H1 (cell line): ENCODE measurements at regions not wholly inside any gene's neighbourhood (a gene's known extent, or its start where the extent isn't known, plus 50 kb on each side); places are given as distances from the start of the nearest gene placed in this dataset.
A peak's percentile ranks its signal among the peaks of the same experiment; 100 is the strongest.

Experiments
- CTCF ChIA-PET: fragments of 300-600 bp; sonication (Branson Sonifier 250); formaldehyde crosslinking; loops from one replicate; lab custom pipeline; 2021; ENCODE audit not compliant: partially characterized antibody; lab: Charles Lee
- POLR2A ChIA-PET: fragments of 300-600 bp; sonication (Branson Sonifier 250); formaldehyde crosslinking; loops from one replicate; lab custom pipeline; 2021; ENCODE audit warnings: inconsistent platforms; ENCODE audit not compliant: partially characterized antibody; lab: Charles Lee
- DNase-seq, 2 experiments: peaks; one replicate each; pipeline versions ENCODE4 v3.0.0 to v3.0.0-alpha.2; 2010 to 2022; ENCODE audit warnings: low spot score in 2 of 2, low read depth in 1 of 2, mixed read lengths in 1 of 2
- FAIRE-seq: peaks from 2 replicates; lab custom pipeline; 2011; peaks lifted over from hg19 to GRCh38; lab: Jason Lieb, UNC
- H2AFZ ChIP-seq: 2 replicates; pipeline ENCODE4 v1.8.1; 2012; ENCODE audit warnings: low read length, inconsistent platforms
- H2AK5ac ChIP-seq: 2 replicates; pipeline ENCODE4 v1.6.1; 2013; ENCODE audit warnings: low read depth, low read length
- H2BK120ac ChIP-seq: replicated peaks from 2 replicates; pipeline ENCODE3; 2013; ENCODE audit warnings: low read depth, low read length, inconsistent platforms
- H2BK12ac ChIP-seq: 2 replicates; pipeline ENCODE4 v1.6.1; 2013; ENCODE audit warnings: low read depth, low read length
- H2BK15ac ChIP-seq: 2 replicates; pipeline ENCODE4 v1.6.1; 2013; ENCODE audit warnings: low read length
- H2BK20ac ChIP-seq: 2 replicates; pipeline ENCODE4 v1.6.1; 2013; ENCODE audit warnings: low read length
- H2BK5ac ChIP-seq: 2 replicates; pipeline ENCODE4 v1.6.1; 2013; ENCODE audit warnings: low read depth, low read length
- H3K14ac ChIP-seq: 2 replicates; pipeline ENCODE4 v1.6.1; 2013; ENCODE audit warnings: inconsistent platforms; ENCODE audit not compliant: insufficient read length
- H3K18ac ChIP-seq: 2 replicates; pipeline ENCODE4 v1.6.1; 2013; ENCODE audit warnings: low read length; ENCODE audit errors: extremely low read depth
- H3K23ac ChIP-seq: 2 replicates; pipeline ENCODE4 v1.6.1; 2013; ENCODE audit warnings: inconsistent platforms; ENCODE audit not compliant: insufficient read length
- H3K23me2 ChIP-seq: 2 replicates; pipeline ENCODE4 v1.6.1; 2013; ENCODE audit warnings: low read depth, low read length
- H3K27ac ChIP-seq: 2 replicates; pipeline ENCODE4 v1.6.1; 2011; ENCODE audit warnings: low read depth, low read length, inconsistent platforms
- H3K27me3 ChIP-seq, 4 experiments: replicated peaks in 1 of 4; 1 replicate in 1 of 4; 2 replicates in 3 of 4; pipeline versions ENCODE4 v1.6.1 to v1.8.1; 2011 to 2013; ENCODE audit warnings: low read length in 3 of 4, mild to moderate bottlenecking in 3 of 4, inconsistent platforms in 2 of 4, mixed read lengths in 2 of 4, moderate library complexity in 1 of 4; ENCODE audit not compliant: control insufficient read depth in 3 of 4, insufficient read depth in 3 of 4; ENCODE audit errors: extremely low read depth in 1 of 4
- H3K36me3 ChIP-seq, 4 experiments: 2 replicates each; pipeline versions ENCODE4 v1.6.1 to v1.8.1; 2011 to 2013; ENCODE audit warnings: mild to moderate bottlenecking in 4 of 4, low read length in 3 of 4, moderate library complexity in 2 of 4, control low read depth in 1 of 4, inconsistent platforms in 1 of 4; ENCODE audit not compliant: insufficient read depth in 4 of 4, control insufficient read depth in 2 of 4
- H3K4ac ChIP-seq: replicated peaks from 2 replicates; pipeline ENCODE3; 2013; ENCODE audit warnings: low read length, low read depth, mixed read lengths, inconsistent platforms; ENCODE audit not compliant: insufficient read length
- H3K4me1 ChIP-seq, 4 experiments: replicated peaks in 1 of 4; 1 replicate in 1 of 4; 2 replicates in 3 of 4; pipeline versions ENCODE4 v1.6.1 to v1.8.1; 2011 to 2013; ENCODE audit warnings: low read length in 3 of 4, inconsistent platforms in 2 of 4, mixed read lengths in 1 of 4; ENCODE audit not compliant: insufficient read depth in 4 of 4, control insufficient read depth in 3 of 4
- H3K4me2 ChIP-seq, 2 experiments: 2 replicates each; pipeline versions ENCODE4 v1.6.1 to v1.8.1; 2011 to 2013; ENCODE audit warnings: low read depth in 2 of 2, low read length in 2 of 2, control low read depth in 1 of 2, inconsistent platforms in 1 of 2, mild to moderate bottlenecking in 1 of 2; ENCODE audit not compliant: insufficient read depth in 1 of 2
- H3K4me3 ChIP-seq, 4 experiments: fragments of 200-600, 300-600 bp in 1 of 4; sonication (generic), shearing (Covaris generic), sonication (Bioruptor Twin) in 1 of 4; 2 replicates each; pipeline versions ENCODE4 v1.5.1 to v1.8.1; 2011 to 2016; ENCODE audit warnings: low read length in 4 of 4, low read depth in 3 of 4, control low read depth in 2 of 4, inconsistent platforms in 2 of 4, mild to moderate bottlenecking in 2 of 4, mixed read lengths in 1 of 4, moderate library complexity in 1 of 4; ENCODE audit not compliant: insufficient read depth in 2 of 4; ENCODE audit errors: extremely low read depth in 1 of 4
- H3K56ac ChIP-seq: replicated peaks from 2 replicates; pipeline ENCODE3; 2013; ENCODE audit warnings: low read depth, mild to moderate bottlenecking, mixed read lengths, low read length, inconsistent platforms; ENCODE audit not compliant: insufficient read length
- H3K79me1 ChIP-seq: 2 replicates; pipeline ENCODE4 v1.6.1; 2013; ENCODE audit warnings: low read depth, low read length, control low read depth
- H3K79me2 ChIP-seq, 2 experiments: 2 replicates each; pipeline versions ENCODE4 v1.6.1 to v1.8.1; 2012 to 2013; ENCODE audit warnings: low read length in 2 of 2, mild to moderate bottlenecking in 2 of 2, inconsistent platforms in 1 of 2; ENCODE audit not compliant: insufficient read depth in 2 of 2, control insufficient read depth in 1 of 2
- H3K9ac ChIP-seq, 4 experiments: replicated peaks in 1 of 4; 1 replicate in 1 of 4; 2 replicates in 3 of 4; pipeline versions ENCODE4 v1.6.1 to v1.8.1; 2011 to 2013; ENCODE audit warnings: low read depth in 3 of 4, low read length in 3 of 4, control low read depth in 2 of 4, mild to moderate bottlenecking in 2 of 4, moderate library complexity in 2 of 4, inconsistent platforms in 1 of 4; ENCODE audit errors: extremely low read depth in 1 of 4
- H3K9me3 ChIP-seq, 2 experiments: 2 replicates each; pipeline versions ENCODE4 v1.6.1 to v1.8.1; 2012 to 2013; ENCODE audit warnings: mild to moderate bottlenecking in 2 of 2, moderate library complexity in 2 of 2, control low read depth in 1 of 2, inconsistent platforms in 1 of 2, low read depth in 1 of 2, low read length in 1 of 2, mixed read lengths in 1 of 2; ENCODE audit not compliant: insufficient read depth in 2 of 2
- H4K20me1 ChIP-seq, 2 experiments: replicated peaks in 1 of 2; 2 replicates each; pipeline versions ENCODE3 to v1.8.1; 2011 to 2013; ENCODE audit warnings: inconsistent platforms in 2 of 2, low read length in 2 of 2, mild to moderate bottlenecking in 1 of 2; ENCODE audit not compliant: insufficient read depth in 2 of 2, control insufficient read depth in 1 of 2
- H4K5ac ChIP-seq: 2 replicates; pipeline ENCODE4 v1.6.1; 2013; ENCODE audit warnings: low read length, low read depth, mixed read lengths, inconsistent platforms; ENCODE audit not compliant: insufficient read length
- H4K8ac ChIP-seq: 2 replicates; pipeline ENCODE4 v1.8.0; 2013; ENCODE audit warnings: mild to moderate bottlenecking, moderate library complexity, low read length, inconsistent platforms; ENCODE audit not compliant: insufficient read depth; ENCODE audit errors: extremely low read depth
- H4K91ac ChIP-seq: replicated peaks from 2 replicates; pipeline ENCODE3; 2013; ENCODE audit warnings: low read length, mixed read lengths, inconsistent platforms; ENCODE audit not compliant: insufficient read length
- EZH2 ChIP-seq: fragments of 200-600 bp; sonication (generic); IDR thresholded peaks from 2 replicates; pipeline ENCODE4 v1.7.1; 2012; ENCODE audit warnings: low read depth, mild to moderate bottlenecking, moderate library complexity, low read length, inconsistent platforms; ENCODE audit not compliant: severe bottlenecking
- SAP30 ChIP-seq: fragments of 300-600 bp; sonication (generic); IDR thresholded peaks from 2 replicates; pipeline ENCODE4 v1.7.1; 2012; ENCODE audit warnings: low read length, moderate library complexity, mild to moderate bottlenecking, inconsistent platforms; ENCODE audit not compliant: insufficient read depth, insufficient replicate concordance
- SUZ12 ChIP-seq: fragments of 200-600 bp; sonication (generic); IDR thresholded peaks from 2 replicates; pipeline ENCODE4 v1.6.1; 2012; ENCODE audit warnings: mild to moderate bottlenecking, inconsistent platforms, low read length, moderate library complexity, mixed read lengths

GRCh38 chr11:91730057-91730456 is 494.6 kb upstream of the FAT3 start:
- no peak overlapping the region for H4K8ac ChIP-seq
- H3K23ac ChIP-seq: no peak overlapping the region
- no peaks in the 10 kb centered on the region for H3K23me2 ChIP-seq
- H3K4me3 ChIP-seq: no peak overlapping the region
- no peak overlapping the region for H3K56ac ChIP-seq
- H3K14ac ChIP-seq: no peak overlapping the region
- no peaks in the 10 kb centered on the region for H3K36me3 ChIP-seq
- H4K20me1 ChIP-seq: no peaks in the 10 kb centered on the region
- H3K9me3 ChIP-seq: no peaks in the 10 kb centered on the region
- no peak overlapping the region for H3K27ac ChIP-seq
- H3K18ac ChIP-seq: no peak overlapping the region
- no peak overlapping the region for H2BK5ac ChIP-seq
- H3K4me2 ChIP-seq: no peak overlapping the region
- no peak overlapping the region for H4K91ac ChIP-seq
- CTCF ChIA-PET: interaction anchor here (0.7 to 1.3 kb wide), 3 partner anchors 9 to 82 kb away, joined by 3 read pairs; no protein-coding TSS in a partner anchor
- 0 out of 2 replicates have a peak overlapping the region, but pooled peaks have one; percentile 14 for H2AFZ ChIP-seq
- H2BK120ac ChIP-seq: no peak overlapping the region
- no peaks in the 10 kb centered on the region for H3K27me3 ChIP-seq
- H2BK12ac ChIP-seq: no peak overlapping the region
- H3K79me2 ChIP-seq: no peaks in the 10 kb centered on the region
- H3K9ac ChIP-seq: no peak overlapping the region
- FAIRE-seq (no peak), DNase-seq (no peak)
- no peak overlapping the region for H4K5ac ChIP-seq
- no peak overlapping the region for H2BK20ac ChIP-seq
- H3K4ac ChIP-seq: no peak overlapping the region
- H3K4me1 ChIP-seq: no peaks in the 10 kb centered on the region; a peak in 1 of 7 replicates
- POLR2A ChIA-PET: no interaction called here
- H2AK5ac ChIP-seq: no peak overlapping the region
- no peaks in the 10 kb centered on the region for H3K79me1 ChIP-seq
- no peak overlapping the region for H2BK15ac ChIP-seq
- no peak for TF ChIP-seq EZH2
- TF ChIP-seq SAP30: no peak
- no peak for TF ChIP-seq SUZ12
